ENCODE measurements at regions not wholly inside any gene's neighbourhood (a gene's known extent, or its start where the extent isn't known, plus 50 kb on each side); places are given as distances from the start of the nearest gene placed in this dataset.
"Not testable (repeated sequence)": the region's sequence is repeated elsewhere in the genome, so short reads cannot be mapped to it uniquely, and the experiment has no call there.

GRCh38 chr20:48490341-48490740 lies 337.5 kb downstream of the PREX1 start:
- TF ChIP-seq FOXM1 (IDR thresholded peaks at IDR 0.05; ENCODE audit: borderline replicate concordance); ZNF384 (IDR thresholded peaks at IDR 0.05); HDGF (IDR thresholded peaks at IDR 0.05; ENCODE audit: borderline replicate concordance); BHLHE40 (IDR thresholded peaks at IDR 0.05; ENCODE audit: borderline replicate concordance); FOXA1 (IDR thresholded peaks at IDR 0.05); LEF1 (IDR thresholded peaks at IDR 0.05; ENCODE audit: borderline replicate concordance); ARNT (IDR thresholded peaks at IDR 0.05); SUZ12 (IDR thresholded peaks at IDR 0.05): not testable (repeated sequence)

All from HEK293T (cell line).